NCI-H2029 treated with DMSO at 0.1 percent for 48 hours (cell line): ENCODE measurements at regions not wholly inside any gene's neighbourhood (a gene's known extent, or its start where the extent isn't known, plus 50 kb on each side); places are given as distances from the start of the nearest gene placed in this dataset.

Experiments used
- DNase-seq: peaks from one replicate; lab custom pipeline; 2025; lab: John Stamatoyannopoulos, UW

DNA sequence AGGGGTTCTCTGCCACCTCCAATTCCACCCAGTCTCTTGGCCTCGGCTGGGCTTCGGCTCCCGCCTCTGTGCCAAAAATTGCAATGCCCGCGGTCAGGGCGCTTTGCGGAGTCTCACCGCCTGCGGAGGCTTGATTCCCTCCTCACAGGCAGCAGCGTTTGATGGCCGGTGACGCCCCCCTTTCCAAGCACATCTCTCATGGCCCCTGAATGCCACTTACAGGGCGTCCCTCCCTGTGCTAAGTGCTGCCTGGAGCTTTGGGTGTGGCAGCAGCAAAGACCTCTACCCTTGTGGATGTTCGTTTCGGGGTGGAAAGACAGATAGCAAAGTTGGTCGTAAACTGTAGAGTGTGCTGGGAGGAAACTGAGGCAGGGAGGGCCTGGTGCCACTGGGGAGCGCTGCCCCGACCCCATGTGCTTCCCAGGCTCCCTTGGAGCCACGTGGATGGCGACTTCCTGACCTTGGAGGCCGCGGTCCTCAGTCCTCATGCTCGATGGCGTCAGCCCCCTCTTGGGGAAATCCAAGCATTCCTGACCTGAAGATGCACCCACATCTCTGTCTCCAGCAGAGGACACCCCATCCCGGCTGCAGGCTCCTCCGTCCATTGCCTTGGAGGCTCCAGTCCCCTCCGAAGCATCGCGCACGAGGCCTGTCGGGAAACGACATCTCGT lies 249.2 kb upstream of the IRX4 start:
- DNase-seq, result no peak

DNA sequence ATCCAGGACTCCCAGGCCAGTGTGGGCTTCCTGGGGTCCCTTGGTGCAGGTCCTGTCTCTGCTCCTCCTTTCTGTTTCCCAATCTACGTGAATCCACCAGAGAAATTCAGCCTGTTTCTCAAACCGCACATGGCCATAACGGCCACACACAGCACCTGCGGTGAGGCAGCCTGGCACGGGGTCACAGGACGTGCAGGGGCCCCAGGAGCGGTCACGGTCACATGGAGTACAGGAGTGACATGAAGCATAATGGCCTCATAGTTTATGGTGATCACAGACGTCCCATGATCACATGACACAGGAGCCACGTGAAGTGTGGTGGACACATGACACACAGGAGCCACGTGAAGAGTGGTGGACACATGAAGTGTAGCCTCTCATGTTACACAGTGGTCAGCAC lies 248.5 kb upstream of the IRX4 start:
- DNase-seq, result no peak

DNA sequence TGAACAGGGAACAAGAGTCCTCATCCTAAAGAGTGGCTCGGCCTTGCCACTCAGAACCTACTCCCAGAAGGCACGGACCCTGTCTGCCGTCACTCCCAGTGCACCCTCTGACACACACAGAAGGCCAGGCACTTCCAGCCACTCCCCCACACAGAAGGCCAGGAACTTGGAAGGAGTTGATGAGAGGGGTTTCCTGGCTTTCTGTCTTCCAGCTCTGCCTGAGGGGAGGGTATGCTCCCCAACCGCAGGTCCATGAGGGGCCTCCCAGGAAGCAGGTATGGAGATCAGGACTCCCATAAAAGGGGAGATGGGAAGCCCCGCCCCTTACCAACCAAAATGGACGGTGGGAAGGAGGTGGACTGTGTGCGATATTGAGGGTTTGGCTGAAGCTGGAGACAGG lies 247.6 kb upstream of the IRX4 start:
- DNase-seq, result no peak

DNA sequence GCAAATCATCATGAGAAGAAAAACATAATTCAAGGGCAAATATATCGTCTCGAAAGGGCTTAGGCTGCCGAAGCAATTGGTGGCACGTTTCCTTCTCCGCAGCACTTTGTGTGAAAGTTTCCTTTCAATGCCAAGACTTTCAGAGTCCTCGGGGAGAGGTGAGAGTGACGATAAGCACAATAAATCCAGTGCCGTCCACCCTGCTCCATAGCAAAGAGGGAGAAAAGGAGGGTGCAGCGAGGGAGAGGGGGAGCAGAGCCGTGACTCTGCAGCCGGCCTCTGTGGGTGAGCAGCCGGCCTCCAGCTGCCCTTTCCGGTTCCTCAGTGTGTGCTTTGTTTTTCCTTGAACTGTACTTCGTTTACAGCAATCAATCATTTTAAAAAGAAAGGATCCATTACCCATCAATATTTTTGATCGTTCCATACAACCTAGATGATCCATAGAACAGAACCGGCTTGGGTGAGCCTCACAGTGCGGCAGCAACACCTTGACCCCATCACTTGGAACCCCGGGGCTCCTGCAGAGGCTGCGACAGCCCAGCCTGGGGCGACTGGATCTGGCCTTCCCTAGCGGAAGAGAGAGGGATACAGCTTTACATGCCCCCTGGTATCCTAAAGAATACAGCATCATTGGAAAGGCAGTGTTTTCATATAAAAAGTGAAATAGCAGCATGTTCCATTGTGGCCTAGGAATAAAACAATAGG lies 247.0 kb upstream of the IRX4 start:
- DNase-seq, result no peak

DNA sequence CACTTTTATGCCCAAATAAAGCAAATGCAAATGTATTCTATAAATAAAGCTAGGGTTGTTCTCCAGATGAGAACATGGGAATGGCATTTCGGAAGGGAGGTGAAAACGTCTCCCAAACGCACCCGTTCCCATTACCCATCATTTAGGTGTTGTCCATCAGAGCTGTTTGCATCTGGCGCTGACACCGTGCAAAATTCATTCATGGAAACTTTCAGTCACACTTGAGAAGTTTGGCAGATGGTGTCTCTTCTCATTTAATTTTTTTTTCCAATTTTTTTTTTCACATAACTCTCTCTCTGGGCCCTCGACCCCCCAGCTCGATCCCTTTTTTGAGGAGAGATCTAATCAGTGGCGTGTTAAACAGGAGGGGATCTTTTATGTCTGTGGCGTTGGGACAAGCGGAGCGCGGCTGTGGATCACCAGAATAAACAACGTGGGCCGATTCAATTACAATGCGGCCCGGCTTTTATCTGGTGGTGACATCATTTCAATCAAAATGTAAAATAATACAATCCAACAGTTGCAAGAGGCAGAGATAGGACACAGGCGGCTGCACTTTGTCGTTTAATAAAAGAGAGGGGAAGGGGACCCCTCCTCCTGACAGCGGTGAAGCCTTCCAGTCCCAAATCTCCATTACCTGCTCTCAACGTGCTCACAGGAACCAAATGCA lies 246.1 kb upstream of the IRX4 start:
- no peak for DNase-seq

DNA sequence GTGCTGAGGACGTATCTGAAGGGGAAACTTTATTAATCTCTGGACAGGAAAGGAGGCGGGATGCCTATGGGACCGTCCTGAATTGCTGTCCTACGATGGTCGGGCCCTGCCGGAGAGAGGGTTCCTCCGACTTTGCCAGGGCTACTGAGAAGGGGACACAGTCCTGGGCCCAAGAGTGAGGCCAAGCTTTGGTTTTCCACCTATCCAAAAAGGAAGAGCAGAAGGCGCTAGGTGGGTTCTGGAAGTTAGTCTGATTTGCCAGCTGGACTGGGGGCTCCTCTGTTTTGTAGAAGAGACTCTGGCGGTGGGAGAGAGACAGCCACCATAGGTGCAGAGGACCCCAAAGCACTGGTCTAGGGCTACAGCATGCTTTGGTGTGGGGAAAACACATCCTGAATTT lies 243.8 kb upstream of the IRX4 start:
- no peak for DNase-seq

DNA sequence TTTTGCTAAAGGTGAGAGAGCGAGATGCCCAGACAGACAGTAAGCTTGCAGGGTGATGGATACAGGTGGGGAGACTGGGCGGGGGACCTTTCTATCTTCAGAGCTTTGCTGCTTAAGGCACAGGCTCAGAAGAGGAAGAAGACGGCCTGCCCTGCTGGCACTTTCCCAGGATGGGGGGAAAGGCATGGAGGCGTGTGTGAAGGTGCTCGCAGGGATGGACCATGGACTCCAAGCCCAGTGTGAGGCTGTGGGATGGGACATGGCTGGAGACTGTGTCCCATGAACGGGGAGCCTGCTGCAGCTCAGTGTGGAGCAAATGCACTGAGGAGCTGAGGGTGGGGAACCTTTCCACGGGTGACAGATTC lies 243.2 kb upstream of the IRX4 start:
- DNase-seq, result no peak

DNA sequence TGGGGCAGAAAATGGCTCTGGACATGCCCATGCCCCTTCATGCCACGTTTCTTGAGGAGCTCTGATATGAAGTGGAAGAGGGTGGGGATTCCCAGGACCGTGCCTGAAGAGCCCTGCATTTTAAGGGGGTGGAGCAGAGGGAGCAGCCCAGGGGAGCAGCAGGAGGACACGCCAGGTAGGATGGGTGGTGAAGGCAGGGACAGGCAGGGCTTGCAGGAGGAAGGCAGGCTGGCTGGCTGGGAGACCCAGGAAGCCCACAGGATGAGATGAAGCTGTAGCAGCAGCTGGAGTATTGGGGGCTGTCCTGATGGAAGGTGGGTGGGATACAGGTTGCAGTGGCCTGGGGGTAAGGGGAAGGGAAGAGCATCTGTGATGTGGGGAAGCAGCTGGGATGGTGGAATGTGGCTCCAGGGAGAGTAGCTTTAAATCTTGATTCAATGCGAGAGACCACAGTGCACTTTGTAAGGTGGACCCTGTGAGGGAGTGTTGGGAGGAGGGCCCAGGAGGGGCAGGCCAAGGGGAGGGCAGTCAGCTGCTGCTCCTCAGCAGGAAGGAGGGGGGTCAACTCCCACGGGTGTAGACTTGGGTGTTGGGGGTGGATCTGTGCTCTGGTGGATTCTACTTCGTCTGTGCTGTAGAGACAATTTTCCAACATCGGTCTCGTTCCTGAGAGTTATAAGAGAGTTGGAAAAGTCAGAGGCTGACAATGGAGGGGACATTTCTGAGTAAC lies 242.6 kb upstream of the IRX4 start:
- DNase-seq, result no peak

DNA sequence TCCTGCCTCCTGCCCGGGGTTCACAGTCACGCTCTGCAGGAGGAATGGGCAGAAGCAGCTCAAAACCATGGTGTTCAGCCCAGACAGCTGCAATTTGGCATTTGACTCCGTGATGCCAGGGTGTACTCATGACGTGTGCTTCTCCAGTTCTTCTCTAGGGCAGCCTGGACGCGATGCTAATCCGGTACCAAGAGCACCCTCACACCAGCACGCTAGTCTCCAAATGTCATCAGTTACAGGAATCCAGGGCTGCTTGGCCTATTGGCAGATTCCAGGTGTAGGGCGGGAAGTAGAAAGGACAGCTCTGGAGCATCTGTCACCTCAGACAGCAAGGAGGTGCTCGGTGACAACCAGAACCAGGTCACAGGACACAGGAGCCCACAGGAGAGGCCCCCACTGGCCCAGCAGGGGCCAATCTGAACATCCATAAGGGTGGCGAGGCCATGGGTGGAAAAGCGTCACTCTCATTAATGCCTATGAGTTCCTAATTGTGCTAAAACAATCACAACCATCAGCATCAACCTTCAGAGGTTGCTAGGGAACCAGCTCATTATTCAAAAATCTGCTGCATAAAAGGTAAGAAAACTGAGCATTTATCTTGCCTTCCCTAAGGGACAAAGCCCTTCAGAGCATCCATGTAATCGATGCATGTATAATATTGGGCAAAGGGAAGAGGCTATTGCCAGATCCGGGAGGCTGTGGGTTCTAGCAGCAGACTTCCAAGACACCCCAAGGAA lies 241.9 kb upstream of the IRX4 start:
- no peak for DNase-seq

DNA sequence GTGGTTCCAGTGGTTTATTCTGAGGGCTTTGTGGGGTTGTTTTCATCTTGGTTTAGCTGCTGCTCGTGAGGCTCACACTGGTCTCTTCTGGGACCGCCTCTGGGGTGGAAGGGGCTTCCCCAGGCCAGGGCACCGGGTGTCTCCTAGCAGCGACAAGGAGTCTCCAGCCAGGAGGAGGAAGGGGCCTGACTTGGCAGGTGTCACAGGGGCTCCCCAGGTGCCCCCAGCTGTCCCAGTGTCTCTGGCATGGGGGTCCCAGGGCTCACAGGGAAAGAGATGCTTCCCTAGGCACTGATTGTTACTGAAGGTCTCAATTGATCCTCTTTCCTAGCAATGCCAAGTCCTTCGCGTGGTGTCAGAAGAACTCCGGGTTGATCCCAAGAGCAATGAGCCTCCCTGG lies 241.1 kb upstream of the IRX4 start:
- no peak for DNase-seq

DNA sequence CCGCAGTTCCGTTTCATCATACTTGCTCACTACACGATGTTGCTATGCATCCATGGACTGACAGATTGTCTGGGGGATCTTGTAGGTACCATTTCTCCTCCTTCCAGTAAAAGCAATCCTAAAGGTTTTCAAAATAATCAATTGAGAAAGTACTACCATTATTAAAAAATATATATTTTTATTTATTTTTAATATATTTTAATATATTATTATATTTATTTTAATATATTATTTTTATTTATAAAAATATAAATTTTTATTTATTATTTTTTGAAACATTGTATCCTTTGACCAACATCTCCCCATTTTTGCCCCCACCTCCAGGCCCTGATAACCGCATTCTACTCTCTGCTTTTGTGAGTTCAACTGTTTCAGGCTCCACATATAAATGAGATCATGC lies 237.6 kb upstream of the IRX4 start:
- no peak for DNase-seq

DNA sequence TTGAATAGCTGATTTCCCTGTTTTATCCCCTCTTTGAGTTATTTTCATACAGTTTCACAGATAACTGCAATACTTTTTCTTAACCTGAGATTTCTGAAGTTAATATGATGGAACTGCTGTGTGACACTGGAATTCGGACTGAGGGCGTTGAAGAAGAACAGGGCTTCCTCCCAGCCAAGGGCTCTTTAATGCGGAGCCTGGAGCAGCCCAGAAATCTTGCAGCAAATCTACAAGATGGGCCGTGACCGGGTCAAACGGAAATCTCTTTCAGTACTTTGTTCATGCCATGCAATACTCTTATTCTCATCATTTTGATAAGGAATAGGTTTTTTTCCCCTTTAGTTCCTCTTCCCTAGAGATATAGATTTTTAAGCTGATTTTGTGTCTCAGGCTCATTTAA lies 236.8 kb upstream of the IRX4 start:
- no peak for DNase-seq

DNA sequence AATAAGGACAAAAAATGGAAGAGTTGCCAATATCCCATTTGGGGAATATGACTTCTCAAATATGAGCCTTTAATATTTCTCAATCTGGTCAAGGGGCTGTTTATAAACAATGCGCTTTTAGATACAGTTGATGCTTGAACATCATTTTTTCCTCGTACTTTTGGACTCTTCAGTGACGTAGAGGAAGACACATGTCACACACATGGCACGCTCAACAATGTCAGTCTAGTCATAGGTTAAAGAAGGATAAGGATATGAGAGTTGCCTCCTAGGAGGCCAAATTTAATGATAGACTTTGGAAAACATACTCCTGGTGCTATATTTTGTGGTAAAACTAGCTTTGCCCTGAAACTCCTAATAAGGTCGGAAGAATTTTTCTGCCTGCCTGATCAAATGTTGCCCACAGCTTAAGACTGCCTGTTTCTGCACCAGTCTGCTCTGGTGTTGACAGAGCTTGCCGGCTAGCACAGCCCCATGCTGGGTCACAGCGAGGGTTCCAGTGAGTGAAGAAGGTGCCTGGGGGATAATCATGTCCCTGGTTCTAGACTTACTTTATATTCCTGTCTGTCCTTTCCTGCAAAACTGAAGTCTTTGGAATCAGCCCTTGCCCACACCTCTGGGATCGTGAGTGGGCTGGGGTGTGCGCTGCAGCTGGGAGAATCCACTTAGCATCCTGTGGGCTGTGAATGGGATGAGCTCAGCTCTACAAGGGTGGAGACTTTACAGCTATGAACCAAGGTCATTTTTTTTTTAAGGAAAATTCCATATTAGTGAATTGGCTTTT lies 230.8 kb upstream of the IRX4 start:
- no peak for DNase-seq

DNA sequence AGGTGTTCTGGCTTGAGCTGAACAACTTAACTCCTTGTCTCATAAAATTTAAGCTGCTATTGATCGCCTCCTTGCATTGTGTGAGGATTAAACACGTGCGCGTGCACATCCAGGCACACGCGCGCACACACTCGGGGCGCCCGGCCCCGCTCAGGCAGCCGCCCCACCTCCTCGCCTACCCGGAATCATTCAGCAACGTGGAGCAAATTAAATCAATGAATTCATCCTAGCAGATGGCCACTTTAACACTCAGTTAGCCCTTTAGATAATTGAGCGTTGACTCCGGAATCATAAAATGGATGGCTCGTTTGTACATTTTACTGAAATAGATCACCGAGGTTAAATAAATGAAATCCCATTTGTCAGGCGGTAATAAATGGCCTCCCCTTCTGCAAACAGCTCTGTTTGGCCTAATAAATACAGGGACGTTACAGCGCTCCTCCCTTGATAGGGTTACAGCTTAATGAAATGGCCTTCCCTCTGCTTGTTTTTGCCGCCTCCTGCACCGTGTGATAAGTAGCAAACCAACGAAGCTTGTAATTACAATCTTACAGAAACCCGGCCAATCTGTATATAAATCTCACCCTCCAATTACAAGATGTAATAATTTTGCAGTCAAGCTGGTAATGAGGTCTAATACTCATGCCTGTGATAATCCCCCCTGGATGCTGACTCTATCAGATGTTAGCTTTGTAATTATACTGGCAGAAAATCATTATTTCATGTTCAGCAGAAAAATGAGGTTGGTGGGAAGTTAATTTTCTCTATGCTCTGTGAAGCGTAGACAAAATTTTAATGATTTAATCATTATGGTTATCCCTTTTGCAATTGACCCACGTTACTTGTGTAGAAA lies 229.7 kb upstream of the IRX4 start:
- no peak for DNase-seq

DNA sequence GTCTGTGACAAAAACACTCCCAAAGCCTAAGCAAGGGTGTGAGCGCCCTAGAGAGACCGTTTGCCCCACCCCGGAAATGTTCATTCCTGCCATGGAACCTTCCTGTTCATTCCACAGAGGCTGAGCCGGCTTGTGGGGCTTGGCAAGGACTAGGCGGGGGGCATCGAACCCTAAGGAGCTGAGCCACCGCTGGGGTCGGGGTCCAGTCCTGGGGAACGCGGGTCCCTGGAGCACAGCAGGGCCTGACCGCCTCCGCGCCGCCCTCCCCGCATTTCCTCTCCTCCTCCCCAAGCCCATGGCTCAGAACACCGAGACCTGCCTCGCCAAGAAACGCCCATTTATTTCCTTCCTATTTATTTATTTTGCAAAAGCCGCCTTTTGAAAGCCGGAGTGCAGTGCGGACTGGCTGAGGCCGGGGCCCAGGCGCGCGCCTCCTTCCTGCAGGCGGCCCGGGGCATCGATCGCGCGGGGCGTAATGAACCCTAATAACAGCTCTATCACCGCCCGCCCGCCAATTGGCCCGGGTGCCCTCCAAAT lies 228.9 kb upstream of the IRX4 start:
- no peak for DNase-seq

DNA sequence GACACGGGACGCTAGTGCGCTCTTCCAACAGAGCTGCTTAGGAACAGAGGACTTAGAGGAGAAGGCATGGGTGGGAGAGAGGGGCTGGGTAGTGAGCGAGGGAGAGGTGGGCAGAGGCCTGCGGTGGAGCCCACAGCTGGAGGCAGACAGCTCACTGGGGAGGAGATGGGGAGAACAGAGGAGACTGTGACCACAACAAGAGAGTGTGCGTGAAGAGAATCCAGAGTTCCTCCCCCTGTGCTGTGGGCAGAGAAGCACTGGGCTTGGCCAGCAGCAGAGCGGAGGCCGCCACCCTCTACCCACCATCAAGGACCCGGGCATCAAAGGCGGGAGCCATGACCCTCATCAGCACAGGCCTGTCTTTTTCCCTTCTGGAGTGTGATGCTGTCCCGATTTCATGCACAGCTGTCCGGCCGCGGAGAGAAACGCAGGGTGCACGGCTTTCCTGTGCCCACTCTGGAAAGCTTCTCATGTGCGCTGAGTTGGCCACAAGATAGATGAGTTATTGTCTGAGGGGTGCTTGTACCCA lies 228.3 kb upstream of the IRX4 start:
- DNase-seq, result no peak

DNA sequence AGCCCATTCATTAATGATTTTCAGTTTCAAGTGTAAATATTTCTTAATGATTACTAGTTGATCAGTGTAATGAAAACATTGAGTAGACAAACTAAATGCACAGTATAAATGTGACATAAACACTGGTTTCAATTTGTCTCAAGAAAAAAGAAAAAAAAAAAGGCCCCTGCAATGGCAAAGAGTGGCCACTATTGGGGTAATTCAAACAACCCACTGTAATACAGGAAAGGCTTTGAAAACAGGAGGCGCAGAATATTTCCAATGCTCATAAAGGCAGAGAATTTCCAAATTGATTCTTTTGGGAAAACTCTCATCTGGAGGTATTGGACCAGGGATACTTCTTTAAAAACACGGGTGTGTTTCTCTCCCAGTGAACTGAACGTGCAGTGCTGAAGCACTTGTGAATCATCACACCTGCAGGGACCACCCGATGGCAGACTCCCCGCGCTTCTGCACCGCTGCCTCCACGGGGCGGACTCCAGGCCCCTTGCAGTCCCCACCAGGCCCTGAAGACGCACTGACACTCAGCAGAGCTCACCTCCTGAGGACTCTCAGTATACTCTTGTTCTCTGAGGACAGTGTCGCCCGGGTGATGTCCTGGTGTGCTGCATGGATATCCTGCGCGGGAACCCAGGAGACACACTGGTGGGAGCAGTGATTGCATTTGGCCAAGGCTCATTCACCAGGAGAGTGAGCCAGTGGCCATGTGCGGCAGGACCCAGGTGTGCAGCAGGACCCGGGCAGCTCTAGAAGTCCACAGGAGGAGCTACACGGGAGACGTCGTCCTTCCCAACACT lies 227.6 kb upstream of the IRX4 start:
- DNase-seq, result no peak

DNA sequence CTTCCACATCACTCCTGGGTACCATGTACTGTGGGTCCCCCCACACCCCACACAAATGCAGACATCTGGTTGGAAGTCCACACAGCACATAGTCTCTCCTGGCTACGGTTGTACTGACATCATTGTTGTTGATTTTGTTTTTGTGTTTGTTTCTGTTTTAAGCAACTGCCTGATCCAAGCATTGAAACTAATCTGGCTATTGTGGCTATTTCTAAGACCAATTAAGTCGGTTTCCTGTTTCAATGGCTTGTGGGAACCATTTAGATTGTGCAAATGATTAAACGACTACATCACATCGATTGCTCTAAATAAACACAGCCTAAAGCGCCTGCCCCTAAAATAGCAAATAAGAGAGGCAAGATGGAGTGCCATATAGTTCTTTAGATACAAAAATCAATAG lies 226.8 kb upstream of the IRX4 start:
- no peak for DNase-seq

DNA sequence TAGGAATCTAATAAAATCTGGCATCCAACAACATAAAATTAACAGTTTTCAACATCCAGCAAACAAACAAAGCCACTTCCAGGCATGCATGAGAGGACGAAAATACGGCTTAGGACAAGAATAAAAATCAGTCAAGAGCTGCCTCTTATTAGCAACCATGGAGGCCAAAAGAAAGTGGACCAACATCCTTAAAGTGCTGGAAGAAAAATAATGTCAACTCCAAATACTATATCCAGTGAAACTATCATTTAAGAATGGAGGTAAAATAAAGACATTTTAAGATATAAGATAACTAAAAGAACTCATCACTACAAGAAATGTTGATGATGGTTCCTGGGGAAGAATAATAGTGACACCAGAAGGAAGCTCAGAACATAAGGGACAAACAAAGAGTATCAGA lies 224.0 kb upstream of the IRX4 start:
- DNase-seq, result no peak
